Gastroesophageal sphincter (tissue), 3 donors: ENCODE measurements at regions not wholly inside any gene's neighbourhood (a gene's known extent, or its start where the extent isn't known, plus 50 kb on each side); places are given as distances from the start of the nearest gene placed in this dataset.

Experiments
- CTCF ChIP-seq, 4 experiments: fragments of 200-600 bp in 2 of 4; fragments of 450-650 bp in 2 of 4; sonication (generic) in 1 of 4; IDR thresholded peaks; one replicate each; pipeline ENCODE4 v1.5.1; 2017 to 2019; ENCODE audit warnings: antibody characterized with exemption in 4 of 4, mild to moderate bottlenecking in 2 of 4, moderate library complexity in 2 of 4
- POLR2A ChIP-seq, 2 donors: fragments of 450-650 bp; IDR thresholded peaks; one replicate each; pipeline ENCODE4 v1.6.1; 2017; ENCODE audit warnings: antibody characterized with exemption in 2 of 2, mild to moderate bottlenecking in 2 of 2, moderate library complexity in 1 of 2
- POLR2AphosphoS5 ChIP-seq: sonication (generic); formaldehyde crosslinking; IDR thresholded peaks from one replicate; pipeline ENCODE4 v1.6.1; 2017; ENCODE audit warnings: antibody characterized with exemption

DNA sequence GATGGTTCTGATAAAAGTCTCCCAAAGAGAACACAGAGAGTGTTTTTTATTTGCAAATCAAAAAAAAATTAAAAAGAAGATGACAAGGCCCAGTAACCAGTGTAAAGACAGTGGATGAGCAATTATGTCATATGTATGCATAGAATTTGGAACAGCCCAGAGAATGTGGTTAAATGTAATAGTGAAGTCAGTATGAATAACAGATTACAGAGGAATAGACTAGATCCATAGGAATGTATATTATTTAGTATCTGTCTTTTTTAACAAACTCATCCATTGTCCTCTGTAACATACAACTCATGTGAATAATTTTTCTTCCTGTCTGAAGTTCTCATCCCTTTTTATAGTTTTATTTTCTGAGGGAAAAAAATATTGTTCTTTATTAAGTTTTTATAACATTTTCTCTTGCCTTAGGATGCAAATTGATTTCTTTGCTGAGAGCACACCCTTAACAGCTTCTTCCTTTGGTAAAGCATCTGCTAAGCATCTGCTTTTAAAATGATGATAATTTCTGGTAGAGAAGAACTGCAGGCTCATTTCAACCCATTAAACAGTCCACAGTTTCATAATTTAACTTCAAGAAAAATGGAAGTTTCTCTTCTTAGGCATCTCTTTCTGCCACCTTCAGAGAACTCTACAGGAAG lies 266.5 kb upstream of the MTNR1B start:
- TF ChIP-seq CTCF (IDR thresholded peaks at IDR 0.05) (no peak), POLR2A (IDR thresholded peaks at IDR 0.05) (no peak), POLR2AphosphoS5 (no peak)
